Left ventricle myocardium superior (tissue), 1 donor: ENCODE measurements at regions not wholly inside any gene's neighbourhood (a gene's known extent, or its start where the extent isn't known, plus 50 kb on each side); places are given as distances from the start of the nearest gene placed in this dataset.

Experiments used
- ATAC-seq: fragments of 200-7000 bp; cut with Tn5 transposase; one replicate; pipeline ENCODE4 v1.9.1; 2020; ENCODE audit warnings: mild to moderate bottlenecking, moderate library complexity
- DNase-seq: peaks from one replicate; pipeline ENCODE4 v3.0.0-alpha.2; 2020
- intact Hi-C: fragments of 100-400 bp; cut with micrococcal nuclease; formaldehyde crosslinking; loops from one replicate; pipeline ENCODE4 v1.11.0; 2022
- donor health status: DM: no; HTN: yes; CAD: no; lungs with severe emphysema.

DNA sequence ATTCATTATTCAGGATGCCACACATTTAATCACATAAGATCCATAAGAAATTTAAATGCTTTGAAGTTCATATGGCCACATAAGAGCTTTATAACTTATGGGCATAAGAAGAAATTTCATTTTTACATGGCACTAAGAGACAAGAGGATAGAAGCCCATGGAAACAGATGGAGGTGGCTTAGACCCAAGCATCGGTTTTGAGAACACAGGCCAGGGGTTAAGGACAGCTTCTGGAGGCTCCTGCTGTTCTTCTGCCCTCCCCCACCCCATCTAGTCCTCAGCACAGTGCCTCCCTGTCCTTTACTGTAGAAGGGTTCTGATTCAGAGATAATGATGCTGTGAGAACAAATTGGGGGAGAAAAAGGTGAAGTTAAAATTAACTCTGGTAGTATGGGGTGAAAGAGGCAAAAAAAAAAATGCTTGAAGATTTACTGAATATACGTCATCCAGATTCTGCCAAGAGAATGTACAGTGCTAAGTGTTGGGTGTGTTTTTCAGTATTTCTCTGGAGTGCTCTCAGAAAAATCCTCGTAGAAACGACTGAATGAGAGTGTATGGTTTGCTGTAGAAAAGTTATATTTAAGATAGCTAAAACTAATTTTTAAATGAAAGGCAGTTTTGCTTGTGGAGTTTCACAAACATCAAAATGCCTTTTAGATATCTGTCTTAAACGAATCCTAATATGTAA lies 539.7 kb downstream of the QKI start:
- ATAC-seq (no peak), DNase-seq (no peak)
- intact Hi-C loops, result loop anchor here (10.0 kb wide), 1 partner anchor 389 kb away; no protein-coding TSS in a partner anchor

- no peak for DNase-seq
- ATAC-seq, result no peak
- intact Hi-C loops, result loop anchor here (10.0 kb wide), 1 partner anchor 387 kb away; no protein-coding TSS in a partner anchor
Observed at GRCh38 chr6:163952005-163952404, 537.5 kb downstream of the QKI start.

DNA sequence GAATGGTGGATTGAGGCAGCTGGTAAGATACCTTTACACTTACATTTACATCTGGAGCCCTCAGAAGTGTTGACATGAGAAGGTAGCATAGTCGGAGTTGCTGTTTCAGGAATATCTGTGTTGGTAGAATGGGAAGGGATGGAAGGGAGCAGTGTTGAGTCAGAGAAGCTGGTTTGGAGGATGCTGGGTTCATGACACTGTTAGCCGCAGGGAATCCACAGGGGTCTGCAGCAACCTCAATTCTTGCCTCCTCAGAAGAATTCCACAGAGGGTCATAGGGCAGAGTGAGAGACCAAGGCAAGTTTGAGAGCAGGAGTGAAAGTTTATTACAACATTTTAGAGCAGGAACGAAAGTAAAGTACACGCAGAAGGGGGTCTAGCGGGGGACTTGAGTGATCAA lies 536.8 kb downstream of the QKI start:
- intact Hi-C loops, result loop anchor here (10.0 kb wide), 1 partner anchor 387 kb away; no protein-coding TSS in a partner anchor
- DNase-seq (no peak), ATAC-seq (no peak)

- DNase-seq (no peak), ATAC-seq (no peak)
- intact Hi-C loops, result loop anchor here (10.0 kb wide), 1 partner anchor 385 kb away; no protein-coding TSS in a partner anchor
Observed at GRCh38 chr6:163950159-163950558, 535.6 kb downstream of the QKI start.

DNA sequence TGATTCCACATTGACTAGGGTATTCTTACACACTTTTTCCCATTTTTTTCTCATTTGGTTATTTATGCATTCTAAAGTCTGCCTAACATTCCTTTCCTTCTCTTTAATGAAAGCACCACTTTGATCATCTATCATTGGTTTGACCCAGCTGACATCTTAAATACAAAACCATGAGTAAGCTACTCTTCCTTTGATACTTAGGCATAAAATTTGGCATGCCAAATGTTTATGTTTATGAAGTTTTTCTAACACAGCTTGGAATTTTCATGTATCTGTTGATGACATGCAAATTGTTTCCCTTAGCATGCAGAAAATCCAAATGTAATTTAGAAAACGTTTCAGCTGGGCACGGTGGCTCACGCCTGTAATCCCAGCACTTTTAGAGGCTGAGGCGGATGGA lies 534.9 kb downstream of the QKI start:
- no peak for DNase-seq
- ATAC-seq, result no peak
- intact Hi-C loops, result no loop called here

DNA sequence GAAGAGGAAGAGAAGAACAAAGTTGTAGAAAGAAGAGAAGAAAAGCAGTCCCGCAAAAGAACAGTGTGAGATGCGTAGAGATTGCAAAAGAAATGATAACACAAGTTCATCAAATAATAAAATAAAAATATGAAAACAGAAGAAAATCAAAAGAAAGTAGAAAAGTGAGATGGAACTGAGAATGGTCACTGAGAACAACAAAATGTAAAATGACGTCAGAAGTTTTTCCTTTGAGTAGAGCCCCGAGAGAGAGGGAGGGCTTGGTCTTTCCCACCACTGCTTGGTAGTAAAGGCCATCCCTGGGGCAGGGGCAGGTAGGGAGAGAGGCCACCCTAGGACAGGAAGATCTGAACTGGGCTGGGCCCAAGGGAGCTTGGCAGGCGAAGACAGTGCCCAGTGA lies 533.7 kb downstream of the QKI start:
- DNase-seq (no peak), ATAC-seq (no peak)
- intact Hi-C loops, result no loop called here

DNA sequence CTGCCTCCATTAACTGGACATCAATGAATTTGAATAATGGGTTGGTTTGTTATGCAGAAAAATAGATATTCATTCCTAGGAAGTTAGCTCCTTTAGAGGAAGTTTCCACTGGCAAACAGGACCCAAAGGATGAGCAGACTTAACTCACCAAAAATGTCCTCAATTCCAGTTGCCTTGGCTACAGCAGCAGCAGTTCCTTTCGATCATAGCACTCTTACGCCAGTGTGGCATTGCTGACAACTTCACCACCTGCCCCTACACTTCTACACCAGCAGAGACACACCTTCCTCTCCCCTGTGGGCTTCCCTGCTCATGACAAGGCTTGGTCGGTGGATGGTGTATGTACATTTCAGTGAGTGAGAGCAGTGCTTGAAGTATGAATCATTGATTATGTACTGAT lies 532.8 kb downstream of the QKI start:
- DNase-seq (no peak), ATAC-seq (no peak)
- intact Hi-C loops, result no loop called here

DNA sequence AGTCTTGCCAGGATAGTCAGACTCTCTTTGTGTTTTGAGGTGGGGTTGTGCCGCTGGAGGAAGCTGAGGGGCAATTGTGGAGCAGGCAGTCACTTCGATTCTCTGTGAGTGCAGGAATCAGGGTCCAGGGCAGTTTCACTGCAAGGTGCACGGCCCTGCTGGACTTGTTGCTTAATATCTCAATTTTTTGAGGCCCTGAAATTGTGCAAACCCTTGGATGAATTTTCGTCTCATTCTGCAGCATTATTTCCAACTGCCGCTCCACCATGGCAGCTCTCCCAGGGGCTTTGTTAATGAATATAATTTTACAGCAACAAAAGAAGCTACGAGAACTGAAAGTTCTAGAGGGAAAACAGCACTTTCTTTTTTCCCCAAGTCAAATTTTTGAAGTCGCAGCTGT lies 531.9 kb downstream of the QKI start:
- ATAC-seq, result peak; percentile 36
- intact Hi-C loops, result no loop called here
- peak; percentile 42 for DNase-seq

DNA sequence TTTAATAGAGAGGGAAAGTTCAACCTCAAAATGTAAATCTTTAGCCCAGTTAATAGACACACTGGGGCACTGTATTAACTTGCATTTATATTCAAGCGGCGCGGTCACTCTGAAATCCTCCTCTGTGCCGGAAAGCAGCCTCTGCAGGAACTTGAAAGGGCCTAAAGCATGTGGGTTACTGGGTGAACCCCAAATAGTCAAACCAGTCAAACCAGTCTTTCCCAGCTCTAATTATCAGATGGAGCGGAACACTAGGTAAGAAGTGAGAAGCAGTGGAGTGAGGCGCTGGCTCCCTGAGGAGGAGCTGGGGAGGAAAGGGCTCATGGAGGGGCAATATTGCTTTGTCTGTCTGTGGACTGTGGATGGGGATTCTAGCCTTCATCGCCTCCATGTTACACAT lies 531.3 kb downstream of the QKI start:
- ATAC-seq (no peak), DNase-seq (no peak)
- intact Hi-C loops, result no loop called here

DNA sequence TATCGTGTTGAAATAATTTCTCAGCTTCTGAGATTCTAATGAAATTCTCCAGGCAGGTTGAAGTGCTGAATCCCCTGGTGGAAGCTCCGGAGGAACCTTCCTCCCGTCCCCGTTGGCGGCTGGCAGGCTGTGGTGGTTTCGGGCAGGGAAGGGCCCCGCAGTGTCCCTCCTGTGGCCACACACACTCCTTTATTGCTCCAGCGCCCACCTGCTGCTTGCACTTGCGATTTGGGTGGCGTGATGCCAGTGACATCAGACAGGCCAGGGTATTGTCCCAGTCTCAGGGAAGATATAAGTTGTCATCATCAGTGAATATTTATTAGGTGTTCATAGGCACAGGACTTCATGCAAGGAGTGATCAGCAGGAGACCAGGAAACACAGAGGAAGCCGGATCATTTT lies 530.4 kb downstream of the QKI start:
- DNase-seq (peak; percentile 47), ATAC-seq (no peak)
- intact Hi-C loops, result no loop called here

GRCh38 chr6:163943607-163944385 lies 529.3 kb downstream of the QKI start:
- ATAC-seq, result peak; percentile 72
- intact Hi-C loops, result no loop called here
- peak; percentile 66 for DNase-seq

- intact Hi-C loops, result no loop called here
- ATAC-seq, result no peak
- DNase-seq, result no peak
Observed at GRCh38 chr6:163942790-163943189, 528.3 kb downstream of the QKI start.

GRCh38 chr6:163941624-163941976 lies 527.1 kb downstream of the QKI start:
- intact Hi-C loops, result no loop called here
- ATAC-seq, result peak; percentile 49
- peak; percentile 45 for DNase-seq

DNA sequence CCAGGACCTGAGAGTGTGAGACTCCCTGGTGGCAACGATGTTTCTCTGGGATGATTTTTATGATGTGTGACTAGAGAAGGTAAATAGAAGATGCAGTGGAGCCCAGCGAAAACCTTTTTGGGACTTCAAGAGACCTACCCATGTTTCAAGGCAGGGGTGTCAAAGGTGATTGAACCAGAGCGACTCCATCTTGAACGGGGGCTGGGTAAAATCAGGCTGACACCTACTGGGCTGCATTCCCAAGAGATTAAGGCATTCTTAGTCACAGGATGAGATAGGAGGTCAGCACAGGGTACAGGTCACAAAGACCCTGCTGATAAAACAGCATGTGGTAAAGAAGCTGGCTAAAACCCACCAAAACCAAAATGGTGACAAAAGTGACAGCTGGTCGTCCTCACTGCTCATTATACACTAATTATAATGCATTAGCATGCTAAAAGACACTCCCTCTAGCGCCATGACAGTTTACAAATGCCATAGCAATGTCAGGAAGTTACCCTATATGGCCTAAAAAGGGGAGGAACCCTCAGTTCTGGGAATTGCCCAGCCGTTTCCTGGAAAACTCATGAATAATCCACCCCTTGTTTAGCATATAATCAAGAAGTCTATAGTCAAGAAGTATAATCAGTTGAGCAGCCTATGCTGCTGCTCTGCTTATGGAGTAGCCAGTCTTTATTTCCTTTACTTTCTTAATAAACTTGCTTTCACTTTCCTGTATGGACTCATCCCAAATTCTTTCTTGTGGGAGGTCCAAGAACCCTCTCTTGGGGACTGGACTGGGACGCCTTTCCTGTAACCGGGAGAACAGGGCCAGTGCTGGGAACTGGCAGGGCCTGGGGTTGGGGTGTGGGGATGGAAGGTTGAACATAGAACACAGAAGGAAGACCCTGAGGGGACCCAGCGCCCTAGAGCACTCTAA lies 526.4 kb downstream of the QKI start:
- intact Hi-C loops, result no loop called here
- ATAC-seq (peak; percentile 86), DNase-seq (peak; percentile 69)

GRCh38 chr6:163937071-163937470 lies 522.6 kb downstream of the QKI start:
- DNase-seq, result no peak
- no peak for ATAC-seq
- intact Hi-C loops, result no loop called here

DNA sequence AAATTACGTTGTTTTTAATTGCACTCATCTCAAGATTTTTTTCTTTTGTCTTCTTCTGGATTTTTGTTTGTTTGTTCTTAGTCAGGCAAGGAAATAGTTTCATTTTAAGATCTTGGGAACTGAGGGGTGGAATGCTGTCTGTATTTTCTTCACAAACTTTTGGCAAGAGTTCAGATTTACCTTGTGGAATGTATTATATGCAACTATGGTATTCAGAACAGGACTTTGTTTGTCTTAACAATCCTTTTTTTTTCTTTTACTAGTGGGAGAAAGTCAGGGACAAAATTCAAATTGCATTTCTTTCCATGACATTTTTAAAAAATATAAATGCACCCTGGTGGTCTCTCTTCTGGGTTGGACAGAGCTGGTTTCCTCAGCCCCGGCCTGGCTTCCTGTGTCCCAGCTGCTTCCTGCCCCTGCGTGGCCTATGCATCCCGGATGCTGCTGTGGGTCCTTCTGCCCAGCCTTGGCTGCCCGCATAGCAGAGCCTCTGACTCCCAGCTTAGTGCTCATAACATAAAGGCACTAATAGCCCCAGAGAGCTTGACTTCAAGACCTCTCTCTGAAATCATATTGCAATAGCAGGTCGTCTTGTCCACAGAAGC lies 520.7 kb downstream of the QKI start:
- DNase-seq (no peak), ATAC-seq (peak; percentile 40)
- intact Hi-C loops, result no loop called here

- intact Hi-C loops, result no loop called here
- DNase-seq (no peak), ATAC-seq (no peak)
Observed at GRCh38 chr6:163930012-163930411, 515.5 kb downstream of the QKI start.

DNA sequence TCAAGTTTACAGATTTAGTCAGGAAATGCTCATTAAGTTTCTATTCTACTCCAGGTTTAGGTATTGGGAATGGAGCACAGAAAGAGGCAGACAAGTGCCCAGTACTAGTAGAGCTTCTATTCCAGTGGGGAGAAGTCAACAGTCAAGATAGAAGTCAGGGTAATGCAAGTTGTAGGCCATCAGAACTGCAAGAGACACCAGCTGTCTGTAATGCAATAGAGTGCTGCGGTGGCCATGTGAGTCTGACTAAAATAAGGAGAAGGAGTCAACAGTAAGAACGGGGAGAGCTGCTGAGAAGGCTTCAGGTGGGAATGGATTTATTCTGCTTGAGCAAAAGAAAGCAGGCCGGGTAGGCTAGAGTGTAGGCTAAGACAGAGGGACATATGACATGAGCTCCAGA lies 515.0 kb downstream of the QKI start:
- no peak for DNase-seq
- no peak for ATAC-seq
- intact Hi-C loops, result no loop called here

DNA sequence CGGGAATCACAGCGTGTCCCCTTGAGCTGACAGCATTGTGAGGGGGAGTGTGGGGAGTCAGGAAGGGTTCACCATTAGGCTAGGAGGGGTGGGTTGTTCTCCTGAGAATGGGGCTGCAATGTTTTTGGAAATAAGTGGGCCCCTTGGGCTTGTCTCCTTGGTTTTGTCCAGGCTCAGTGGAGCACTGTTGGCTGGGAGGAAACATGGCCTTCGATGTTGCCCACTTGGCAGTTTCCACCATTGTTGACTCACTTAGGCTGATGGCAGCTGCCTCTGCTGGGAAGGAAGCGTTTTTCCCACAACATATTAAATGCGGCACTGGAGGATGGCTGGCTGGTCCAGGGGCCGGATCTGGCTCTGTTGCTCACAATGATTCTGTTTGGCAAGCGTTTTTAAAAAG lies 512.1 kb downstream of the QKI start:
- ATAC-seq, result peak; percentile 88
- peak; percentile 59 for DNase-seq
- intact Hi-C loops, result no loop called here
